Umbilical cord (tissue), 1 donor: ENCODE measurements at regions not wholly inside any gene's neighbourhood (a gene's known extent, or its start where the extent isn't known, plus 50 kb on each side); places are given as distances from the start of the nearest gene placed in this dataset.
A peak's percentile ranks its signal among the peaks of the same experiment; 100 is the strongest.
"Not testable (repeated sequence)": the region's sequence is repeated elsewhere in the genome, so short reads cannot be mapped to it uniquely, and the experiment has no call there.

Experiments
- DNase-seq: peaks from one replicate; pipeline ENCODE4 v3.0.0-alpha.2; 2015; ENCODE audit warnings: low spot score

DNA sequence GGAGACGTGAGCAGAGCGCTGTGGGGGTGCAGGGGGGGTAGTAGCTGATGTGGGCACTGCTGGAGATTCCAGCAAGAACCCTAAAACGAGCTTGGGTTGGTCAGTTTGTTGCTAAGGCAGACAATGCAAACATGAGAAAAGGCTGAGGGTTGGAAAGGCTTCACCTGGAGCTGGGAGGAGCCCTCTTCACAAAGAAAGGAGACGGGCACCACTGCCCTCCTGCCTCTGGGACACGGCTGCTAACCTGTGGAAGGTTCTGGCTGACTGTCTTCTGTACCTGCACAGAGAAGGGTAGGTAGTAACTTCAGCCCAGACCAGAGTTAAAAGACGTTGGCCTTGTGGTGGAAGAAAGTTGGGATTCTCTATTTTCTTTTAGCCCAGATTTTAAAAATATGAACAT, 108.7 kb downstream of the SUCLA2 start:
- no peak for DNase-seq

DNA sequence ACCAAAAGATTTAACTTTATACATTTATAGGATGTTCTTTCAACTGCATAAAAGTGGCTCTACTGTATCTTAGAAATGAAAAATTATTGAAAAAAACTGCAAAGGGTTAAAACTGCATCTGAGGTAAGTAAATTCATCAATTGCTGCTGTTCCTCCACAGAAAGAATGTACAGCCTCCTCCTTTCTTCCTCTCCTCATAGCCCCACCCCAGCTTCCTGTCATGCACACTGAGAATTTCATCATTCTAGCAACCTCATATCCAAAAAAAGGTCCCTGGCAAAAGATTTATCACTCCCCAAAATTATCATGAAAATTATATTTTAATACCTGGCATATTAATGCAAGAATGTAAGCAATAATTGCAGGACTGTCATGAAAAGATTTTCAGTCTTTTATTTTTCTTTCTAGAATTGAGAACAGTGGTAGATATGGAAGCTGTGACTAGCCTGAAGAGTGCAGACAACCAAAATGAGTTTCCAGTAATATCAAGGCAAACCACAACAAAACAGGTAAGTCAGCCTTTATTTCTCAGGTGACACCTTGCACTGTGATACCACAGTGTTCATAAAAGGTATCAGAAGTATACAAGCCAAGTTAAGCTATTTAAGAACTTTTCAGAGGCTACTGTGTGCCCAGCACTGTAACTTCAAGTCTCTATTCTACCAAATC, 110.8 kb downstream of the SUCLA2 start:
- DNase-seq: no peak

DNA sequence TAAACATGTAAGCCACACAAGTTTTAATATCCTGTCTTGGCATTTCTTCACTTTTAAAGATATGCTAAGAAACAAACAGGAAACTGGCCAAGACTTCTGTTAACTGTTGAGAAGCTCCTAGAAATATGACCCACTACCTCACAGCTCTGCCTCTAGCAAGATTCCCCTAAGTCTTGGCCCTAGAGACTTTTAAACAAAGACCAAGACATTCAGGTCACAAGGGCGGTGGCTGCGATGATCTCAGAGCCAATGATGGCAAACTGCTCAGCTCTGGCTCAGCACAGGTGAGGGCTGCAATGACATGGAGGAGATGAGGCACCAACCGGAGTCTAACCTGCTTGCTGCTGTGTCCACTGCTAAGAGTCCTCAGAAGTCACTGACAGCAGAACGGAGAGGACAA, 114.8 kb downstream of the SUCLA2 start:
- no peak for DNase-seq

DNA sequence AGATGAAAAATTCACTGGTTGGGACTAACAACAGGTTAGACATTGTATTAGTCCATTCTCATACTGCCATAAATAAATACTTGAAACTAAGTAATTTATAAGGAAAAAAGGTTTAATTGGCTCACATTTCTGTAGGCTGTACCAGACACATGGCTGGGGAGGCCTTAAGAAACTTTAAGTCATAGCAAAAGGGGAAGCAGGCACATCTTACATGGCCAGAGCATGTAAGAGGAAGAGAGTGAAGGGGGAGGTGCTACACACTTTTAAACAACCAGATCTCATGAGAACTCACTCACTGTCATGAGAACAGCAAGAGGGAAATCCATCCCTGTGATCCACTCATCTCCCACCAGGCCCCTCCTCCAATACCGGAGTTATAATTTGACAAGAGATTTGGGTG, 125.9 kb downstream of the SUCLA2 start:
- no peak for DNase-seq

DNA sequence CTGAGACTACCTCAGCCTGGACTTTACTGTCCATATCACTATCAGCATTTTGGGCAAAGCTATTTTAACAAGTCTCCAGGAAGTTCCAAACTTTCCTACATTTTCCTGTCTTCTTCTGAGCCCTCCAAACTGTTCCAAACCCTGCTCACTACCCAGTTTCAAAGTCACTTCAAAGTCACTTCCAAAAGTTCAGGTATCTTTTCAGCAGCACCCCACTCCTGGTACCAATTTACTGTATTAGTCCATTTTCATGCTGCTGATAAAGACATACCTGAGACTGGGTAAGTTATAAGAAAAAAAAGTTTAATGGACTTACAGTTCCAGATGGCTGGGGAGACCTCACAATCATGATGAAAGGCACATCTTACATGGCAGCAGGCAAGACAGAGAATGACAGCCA, 127.1 kb downstream of the SUCLA2 start:
- not testable (repeated sequence) for DNase-seq

DNA sequence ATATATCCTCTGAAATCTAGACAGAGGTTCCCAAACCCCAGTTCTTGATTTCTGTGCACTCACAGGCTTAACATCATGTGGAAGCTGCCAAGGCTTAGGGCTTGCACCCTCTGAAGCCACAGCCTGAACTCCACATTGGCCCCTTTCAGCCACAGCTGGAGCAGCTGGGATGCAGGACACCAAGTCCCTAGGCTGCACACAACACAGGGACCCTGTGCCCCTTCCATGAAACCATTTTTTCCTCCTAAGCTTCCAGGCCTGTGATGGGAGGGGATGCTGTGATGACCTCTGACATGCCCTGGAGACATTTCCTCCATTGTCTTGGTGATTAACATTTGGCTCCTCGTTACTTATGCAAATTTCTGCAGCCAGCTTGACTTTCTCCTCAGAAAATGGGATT, 127.8 kb downstream of the SUCLA2 start:
- not testable (repeated sequence) for DNase-seq

DNA sequence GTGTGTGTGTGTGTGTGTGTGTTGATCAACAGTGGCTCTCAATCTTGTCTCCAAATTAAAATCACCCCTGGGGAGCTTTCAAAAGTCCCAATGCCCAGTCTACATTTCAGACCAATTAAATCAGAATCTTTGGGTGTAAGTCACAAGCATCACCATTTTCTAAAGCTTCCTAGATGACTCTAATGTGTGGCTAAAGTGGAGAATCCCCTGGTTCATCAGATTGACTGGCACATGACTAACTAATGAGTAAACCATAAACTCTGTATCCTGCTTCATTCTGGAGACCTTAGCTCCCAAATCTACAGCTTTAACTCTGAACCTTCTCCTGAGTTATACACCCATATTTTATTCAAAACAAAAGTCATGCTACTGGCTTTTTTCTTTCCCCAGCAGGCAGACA, 131.3 kb downstream of the SUCLA2 start:
- DNase-seq: no peak

DNA sequence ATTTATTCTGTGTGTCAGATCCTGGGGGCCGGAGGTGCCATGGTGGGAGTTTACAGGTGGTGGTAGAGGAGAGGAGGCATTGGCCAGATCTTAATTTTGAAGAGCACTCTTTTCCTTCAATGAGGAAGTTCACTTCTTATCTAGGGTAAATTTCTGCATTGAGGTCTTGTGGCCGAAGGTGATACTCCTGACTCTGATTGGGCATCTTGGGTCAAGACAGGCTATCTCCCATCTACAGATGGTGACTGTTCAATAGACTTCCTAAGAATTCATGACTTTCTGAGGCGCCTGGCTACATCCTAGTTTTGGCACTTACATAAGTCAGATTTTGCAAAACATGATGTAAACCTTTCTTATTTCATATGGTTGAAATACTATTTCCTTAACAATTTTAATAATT, 135.2 kb downstream of the SUCLA2 start:
- DNase-seq: no peak

DNA sequence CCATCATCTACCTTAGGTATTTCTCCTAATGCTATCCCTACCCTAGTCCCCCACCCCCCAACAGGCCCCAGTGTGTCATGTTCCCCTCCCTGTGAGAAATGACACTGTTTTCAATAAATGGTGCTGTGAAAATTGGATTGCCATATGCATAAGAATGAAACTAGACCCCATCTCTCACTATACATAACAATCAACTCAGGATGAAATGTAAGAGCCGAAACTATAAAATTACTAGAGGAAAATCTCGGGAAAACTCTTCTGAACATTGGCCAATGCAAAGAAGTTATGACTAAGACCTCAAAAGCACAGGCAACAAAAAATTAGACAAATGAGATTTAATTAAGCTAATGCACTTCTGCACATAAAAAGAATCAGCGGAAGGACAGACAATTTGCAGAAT, 138.2 kb downstream of the SUCLA2 start:
- DNase-seq: no peak

DNA sequence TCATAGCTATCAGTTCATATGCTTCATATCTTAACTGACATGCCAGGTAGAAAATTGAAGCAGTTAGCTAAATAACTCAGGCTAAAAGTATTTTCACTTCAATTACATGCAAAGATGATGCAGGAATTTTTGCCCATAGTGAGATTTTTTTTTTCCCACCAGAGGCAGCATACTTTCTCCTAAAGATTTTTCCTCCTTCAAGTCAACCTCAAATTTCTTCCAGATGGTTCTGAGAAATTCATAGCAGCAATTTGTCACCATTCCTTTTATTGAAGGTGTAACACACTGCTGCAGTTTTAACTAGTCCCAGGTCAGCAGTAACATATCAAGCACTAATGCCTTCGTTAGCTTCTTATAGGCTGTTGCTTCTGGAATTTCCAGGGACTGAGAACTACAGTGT, 141.9 kb downstream of the SUCLA2 start:
- DNase-seq: no peak

DNA sequence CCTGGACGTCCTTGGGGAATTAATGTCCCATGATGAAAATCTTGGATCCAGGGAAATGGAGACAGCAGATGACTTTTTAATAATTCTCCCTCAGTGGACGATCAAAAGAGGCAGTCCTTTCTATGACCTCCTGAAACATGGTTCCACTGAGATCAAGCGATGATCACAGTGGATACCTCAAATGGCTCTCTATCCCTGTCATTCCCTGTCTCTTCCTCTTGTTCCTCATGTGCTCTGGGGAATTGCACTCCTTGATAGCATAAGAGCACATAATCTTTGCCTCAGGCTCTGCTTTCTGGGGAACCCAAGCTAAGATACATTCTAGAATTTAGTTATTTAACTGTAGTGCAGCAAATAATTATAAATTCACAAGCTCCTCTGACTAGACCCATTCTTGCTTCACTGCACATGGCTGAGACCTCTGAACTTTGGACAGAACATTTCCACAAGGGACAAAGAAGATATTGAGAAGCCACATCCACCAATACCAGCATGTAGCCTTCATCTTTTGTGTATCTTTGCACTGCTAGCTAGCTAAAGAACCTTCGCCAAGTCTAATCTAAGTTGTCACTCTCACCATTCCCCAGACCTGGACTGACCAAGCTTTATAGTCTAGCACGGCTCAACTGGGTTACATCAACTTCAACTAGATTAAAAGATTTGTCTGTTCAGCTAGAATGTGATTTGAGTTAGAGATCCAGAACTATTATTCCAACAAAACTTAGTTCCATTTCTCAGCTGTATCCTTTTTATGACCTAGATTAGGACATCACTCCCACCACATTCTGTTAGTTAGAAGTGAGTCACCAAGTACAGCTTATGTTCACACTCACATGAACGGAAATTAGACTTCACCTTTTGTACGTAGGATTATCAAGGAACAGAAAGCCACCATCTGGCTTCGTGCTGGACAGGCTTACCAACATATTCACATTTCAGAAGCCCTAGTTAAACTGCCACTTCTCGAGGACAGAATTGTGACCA, 142.7 kb downstream of the SUCLA2 start:
- peak; percentile 73 for DNase-seq

DNA sequence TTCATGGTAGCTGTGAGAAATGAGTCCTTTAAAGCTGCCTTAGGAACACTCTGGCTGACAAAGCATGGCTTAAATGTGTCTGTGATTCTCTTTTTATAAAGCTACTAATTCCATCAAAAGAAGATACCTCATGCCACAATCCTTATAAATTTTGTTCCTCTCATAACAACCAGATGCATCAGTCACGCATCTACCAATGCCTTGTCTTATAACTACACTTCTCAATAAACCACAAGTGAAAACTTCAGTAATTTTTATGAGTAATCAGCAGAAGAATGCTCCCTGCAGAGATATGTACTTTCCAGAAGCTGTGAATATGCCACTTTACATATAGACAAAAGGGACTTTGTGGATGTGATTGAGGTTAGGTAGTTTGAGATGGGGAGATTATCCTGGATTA, 147.8 kb downstream of the SUCLA2 start:
- no peak for DNase-seq

DNA sequence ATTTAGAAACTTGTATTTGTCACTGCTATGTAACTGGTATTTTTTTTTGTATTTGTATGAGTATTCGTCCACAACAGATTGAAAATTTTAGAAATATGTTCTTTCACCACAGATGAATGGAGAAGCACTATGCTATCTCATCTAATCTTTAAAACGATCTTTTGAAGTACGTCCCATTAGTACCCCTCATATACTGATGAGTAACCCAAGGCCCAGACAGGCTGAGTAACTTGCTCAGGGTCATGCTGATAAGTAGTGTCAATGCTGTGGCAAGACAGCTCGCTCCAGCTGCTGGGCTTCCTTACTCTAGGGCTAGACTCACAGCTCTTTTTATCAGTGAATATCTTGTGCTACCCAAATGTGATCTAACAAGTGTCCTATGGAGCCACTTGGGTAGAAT, 154.2 kb downstream of the SUCLA2 start:
- no peak for DNase-seq

DNA sequence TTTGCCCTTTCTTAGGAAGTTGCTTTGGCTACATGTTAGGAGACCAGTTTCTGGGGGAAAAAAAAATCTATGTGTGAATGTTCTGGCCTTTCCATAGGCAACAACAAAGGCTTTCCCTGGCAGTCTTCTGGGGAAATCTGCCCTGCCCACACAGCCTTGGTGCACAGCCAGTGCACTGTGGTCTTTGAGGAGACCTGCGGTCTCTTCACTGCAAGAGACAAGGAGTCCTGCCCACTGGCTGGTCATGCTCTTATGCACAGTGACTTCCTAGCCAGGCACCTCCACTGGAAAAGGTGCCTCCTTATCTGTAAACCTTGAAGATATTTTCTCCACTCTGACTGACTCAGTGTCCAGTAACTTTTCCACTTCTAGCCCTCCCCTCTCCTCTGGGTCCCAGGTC, 155.1 kb downstream of the SUCLA2 start:
- DNase-seq: no peak

DNA sequence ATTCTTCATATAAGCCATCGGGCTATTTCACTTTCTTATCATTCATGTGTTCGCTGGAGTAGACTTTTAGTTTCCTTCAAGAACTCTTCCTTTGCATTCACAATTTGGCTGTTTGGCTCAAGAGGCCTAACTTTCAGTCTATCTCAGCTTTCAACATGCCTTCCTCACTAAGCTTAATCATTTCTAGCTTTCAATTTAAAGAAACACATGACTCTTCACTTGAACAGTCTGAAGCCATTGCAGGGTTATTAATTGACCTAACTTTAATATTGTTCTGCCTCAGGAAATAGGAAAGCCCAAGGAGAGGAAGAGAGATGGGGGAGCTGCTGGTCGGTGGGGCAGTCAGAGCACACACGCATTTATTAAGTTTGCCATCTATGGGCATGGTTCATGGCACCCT, 158.1 kb downstream of the SUCLA2 start:
- DNase-seq: no peak

DNA sequence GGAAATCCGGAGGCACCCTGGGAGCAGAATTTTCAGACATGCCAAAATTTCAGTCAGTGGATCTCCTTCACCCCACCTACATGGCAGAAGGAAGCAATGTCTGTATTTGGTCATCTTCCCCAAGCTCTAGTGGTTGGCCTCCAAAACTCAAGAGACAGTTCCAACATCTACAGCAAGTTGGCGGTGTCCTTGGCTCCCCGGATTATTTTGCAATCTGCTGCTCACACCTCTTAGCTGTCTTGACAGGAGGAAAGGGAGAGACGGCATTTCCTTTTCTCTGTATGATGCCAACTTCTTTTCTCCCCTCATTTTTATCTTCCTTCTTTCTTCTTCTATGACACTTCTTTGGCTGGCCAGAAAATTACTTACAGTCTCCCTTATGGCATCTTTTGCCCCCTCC, 159.9 kb downstream of the SUCLA2 start:
- no peak for DNase-seq

DNA sequence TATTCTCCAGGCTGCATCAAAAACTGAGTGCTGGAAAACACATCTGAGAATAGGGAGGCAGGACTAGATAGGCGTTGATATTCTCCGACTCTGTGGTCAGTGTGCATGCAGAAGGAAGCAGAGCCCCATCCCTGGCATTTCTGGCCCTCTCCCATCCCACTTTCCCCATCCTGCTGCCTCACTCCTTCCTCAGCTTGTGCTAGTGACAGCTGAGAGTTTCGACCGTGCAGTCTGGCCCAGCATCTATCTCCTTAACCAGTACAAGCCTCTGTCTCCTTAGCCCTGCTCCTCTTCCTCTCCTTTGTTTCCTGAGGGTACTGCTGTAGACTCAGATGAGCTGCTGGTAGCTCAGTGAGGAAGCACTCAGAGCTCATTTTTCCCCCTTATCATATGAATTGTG, 163.2 kb downstream of the SUCLA2 start:
- DNase-seq: no peak

DNA sequence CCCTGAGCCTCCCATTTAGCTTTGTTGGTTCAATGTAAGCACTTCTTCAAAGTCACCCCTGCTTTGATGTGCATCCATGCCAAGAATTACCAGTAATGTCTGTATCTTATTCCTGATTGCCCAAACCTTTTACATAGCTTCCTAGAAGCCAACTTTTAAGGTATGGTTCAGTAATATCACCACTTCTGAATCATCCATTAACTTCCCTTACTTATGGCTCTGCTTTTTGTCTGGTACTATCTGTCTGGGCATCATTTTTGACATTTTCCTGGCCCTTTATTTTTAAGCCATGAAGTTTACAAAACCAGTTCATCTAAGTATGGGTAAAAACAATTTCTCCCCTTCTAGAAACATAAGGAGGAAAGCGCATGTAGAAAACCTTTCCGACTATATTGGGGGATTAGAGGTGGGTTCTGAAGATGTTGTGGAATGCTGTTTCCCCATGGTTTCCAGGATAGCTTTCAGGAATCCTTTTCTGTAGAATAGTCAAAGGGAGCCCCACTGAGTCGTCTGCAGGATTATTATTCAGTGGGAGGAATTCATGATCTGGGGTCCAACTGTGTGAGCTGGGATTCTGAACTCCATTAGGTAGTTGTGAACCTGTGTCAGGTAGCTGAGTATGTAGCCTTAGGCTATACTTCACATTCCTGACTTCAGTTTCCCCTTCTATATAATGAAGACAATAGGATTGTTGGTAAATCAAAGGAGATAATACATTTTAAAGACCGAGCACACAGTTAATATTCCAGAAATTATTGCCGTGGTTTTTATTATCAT, 163.8 kb downstream of the SUCLA2 start:
- no peak for DNase-seq

DNA sequence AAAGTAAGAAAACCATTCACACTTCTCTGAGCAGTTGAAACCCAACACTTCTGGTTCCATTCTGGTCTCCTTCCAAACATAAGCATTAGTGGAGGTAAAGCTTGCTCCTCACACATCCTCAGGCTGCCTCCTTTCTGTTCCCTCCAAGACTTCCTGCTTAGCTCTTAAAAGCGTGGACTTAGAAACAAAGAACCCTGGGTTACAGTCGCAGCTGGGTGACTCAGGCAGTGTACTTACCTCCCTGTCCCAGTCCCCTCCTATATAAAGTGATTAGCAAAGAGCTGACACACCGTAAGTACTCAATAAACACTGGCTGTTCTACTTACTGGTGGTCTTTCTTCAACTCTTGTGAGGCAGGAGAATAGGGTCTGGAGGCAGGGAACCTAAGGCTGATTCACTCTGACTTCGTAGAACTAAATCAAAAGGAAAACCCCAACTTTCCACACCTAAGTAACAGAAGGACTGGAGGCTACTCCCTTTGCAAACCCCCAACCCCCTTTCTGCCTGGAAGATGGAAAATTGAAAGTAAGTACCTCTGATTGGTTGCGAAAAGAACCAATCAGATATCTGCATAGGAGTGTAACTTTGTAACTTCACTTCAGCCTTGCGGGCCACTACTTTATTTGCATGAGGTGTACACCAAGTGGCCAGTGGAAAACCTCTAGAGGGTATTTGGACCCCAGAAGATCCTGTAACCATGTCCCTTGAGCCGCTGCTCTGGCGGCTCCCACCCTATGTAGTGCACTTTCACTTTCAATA, 165.4 kb downstream of the SUCLA2 start:
- DNase-seq: no peak

DNA sequence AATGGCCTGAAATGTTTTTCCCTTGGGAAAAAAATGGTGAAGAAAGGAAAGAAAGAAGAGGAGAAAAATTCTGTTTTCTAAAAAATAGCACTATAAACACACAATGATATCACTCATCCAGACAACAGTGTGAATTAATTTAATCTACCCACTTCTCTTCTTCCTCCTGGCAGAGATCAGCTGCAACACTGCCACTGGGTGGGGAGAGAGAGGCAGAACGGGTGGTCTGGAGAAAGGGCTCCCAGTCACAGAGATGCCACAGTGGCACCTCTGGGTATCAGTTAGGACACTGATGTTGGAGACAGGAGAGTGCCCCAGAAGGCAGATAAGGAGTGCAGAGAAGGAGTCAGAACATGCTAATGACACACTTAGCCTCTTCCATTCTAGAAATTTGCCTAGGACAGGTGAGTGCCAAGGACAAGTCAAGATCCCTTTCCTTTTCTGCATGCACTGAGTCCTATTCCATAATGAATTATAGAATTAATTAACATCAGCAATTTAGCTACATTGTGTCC, 168.6 kb downstream of the SUCLA2 start:
- no peak for DNase-seq

DNA sequence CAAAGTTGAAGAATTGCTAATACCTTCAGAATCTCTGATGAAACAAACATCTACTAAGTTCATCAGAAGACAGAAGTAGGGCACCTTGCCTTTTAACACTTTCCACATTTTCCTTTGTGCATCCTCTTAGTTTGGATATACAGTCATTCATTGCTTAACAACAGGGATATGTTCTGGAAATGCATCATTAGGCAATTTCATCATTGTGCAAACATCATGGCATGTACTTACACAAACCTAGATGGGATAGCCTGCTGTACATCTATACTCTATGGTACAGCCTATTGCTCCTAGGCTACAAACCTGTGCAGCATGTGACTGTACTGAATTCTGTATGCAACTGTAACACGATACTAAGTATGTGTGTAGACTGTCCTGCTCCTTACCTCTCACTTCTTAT, 169.8 kb downstream of the SUCLA2 start:
- no peak for DNase-seq
